ENCODE measurements at regions not wholly inside any gene's neighbourhood (a gene's known extent, or its start where the extent isn't known, plus 50 kb on each side); places are given as distances from the start of the nearest gene placed in this dataset.

DNA sequence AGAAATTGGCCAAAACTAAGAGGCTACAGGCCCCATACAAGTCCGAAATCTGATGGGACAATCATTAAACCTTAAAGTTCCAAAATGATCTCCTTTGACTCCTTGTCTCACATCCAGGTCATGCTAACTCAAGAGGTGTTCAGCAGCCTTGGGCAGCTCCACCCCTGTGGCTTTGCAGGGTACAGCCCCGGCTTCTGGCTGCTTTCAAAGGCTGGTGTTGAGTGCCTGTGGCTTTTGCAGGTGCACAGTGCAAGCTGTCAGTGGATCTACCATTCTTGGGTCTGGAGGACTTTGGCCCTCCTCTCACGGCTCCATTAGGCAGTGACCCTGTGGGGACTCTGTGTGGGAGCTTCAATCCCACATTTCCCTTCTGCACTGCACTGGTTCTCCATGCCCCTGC lies 329.1 kb upstream of the MAD2L1 start:
- no peaks in the 10 kb centered on the region for H3K27me3 Mint-ChIP-seq (ENCODE audit: low read depth in 2 of 2)
- no peak overlapping the region for H3K4me3 Mint-ChIP-seq
- DNase-seq: no peak
- intact Hi-C loops (cut with micrococcal nuclease): no loop called here
- ATAC-seq: no peak
- peaks cover 6 to 8% of the 10 kb centered on the region in 2 donors for H3K9me3 Mint-ChIP-seq
- no peaks in the 10 kb centered on the region for H3K4me1 ChIP-seq (ENCODE audit: control insufficient read depth, insufficient read depth, low read length)
- no peaks in the 10 kb centered on the region for H3K4me1 Mint-ChIP-seq
- peaks cover 4% of the 10 kb centered on the region for H3K9me3 ChIP-seq (ENCODE audit: control insufficient read depth, insufficient read depth, low read length)
- H3K4me3 ChIP-seq (ENCODE audit: low read length): no peak overlapping the region
- no peaks in the 10 kb centered on the region for H3K36me3 ChIP-seq (ENCODE audit: control insufficient read depth, insufficient read depth, low read length)
- H3K27me3 ChIP-seq (ENCODE audit: control insufficient read depth, insufficient read depth, low read length): no peaks in the 10 kb centered on the region
- WGBS (ENCODE audit: insufficient coverage): 77% methylated on average over 3 of the region's 3 CpGs
- no peak overlapping the region for H3K27ac Mint-ChIP-seq
- no peak overlapping the region for H3K27ac ChIP-seq (ENCODE audit: low read length)
- TF ChIP-seq CTCF (IDR thresholded peaks at IDR 0.05): no peak
- no peaks in the 10 kb centered on the region for H3K36me3 Mint-ChIP-seq

DNA sequence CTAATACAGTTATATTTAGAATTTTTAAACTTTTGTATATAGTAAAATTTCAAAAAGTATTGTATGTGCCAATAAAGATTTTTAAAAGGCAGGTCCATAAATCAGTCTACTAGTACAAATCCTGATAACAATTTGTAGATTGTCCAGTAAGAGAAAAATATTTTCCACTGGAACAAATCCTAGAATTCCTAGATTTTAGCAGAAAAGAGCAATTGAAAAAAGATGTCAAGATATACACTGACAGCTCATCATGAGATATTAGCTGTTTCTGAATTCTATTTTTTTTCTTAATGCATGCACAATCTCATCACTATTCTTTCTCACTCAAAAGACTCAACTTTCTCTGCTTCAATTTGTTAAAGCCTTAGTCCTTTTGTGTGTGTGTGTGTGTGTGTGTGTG lies 289.2 kb upstream of the MAD2L1 start:
- peaks cover 2% of the 10 kb centered on the region in 2 donors for H3K9me3 Mint-ChIP-seq
- H3K36me3 Mint-ChIP-seq: no peaks in the 10 kb centered on the region
- DNase-seq: no peak
- no peak for ATAC-seq
- H3K9me3 ChIP-seq (ENCODE audit: control insufficient read depth, insufficient read depth, low read length): no peaks in the 10 kb centered on the region
- H3K4me1 ChIP-seq (ENCODE audit: control insufficient read depth, insufficient read depth, low read length): no peaks in the 10 kb centered on the region
- H3K27me3 Mint-ChIP-seq (ENCODE audit: low read depth in 2 of 2): no peaks in the 10 kb centered on the region
- no peak overlapping the region for H3K27ac ChIP-seq (ENCODE audit: low read length)
- no peaks in the 10 kb centered on the region for H3K4me1 Mint-ChIP-seq
- no peaks in the 10 kb centered on the region for H3K36me3 ChIP-seq (ENCODE audit: control insufficient read depth, insufficient read depth, low read length)
- no peak overlapping the region for H3K4me3 ChIP-seq (ENCODE audit: low read length)
- H3K27ac Mint-ChIP-seq: no peak overlapping the region
- no peak for TF ChIP-seq CTCF (IDR thresholded peaks at IDR 0.05)
- intact Hi-C loops (cut with micrococcal nuclease): no loop called here
- H3K4me3 Mint-ChIP-seq: no peak overlapping the region
- no peaks in the 10 kb centered on the region for H3K27me3 ChIP-seq (ENCODE audit: control insufficient read depth, insufficient read depth, low read length)

DNA sequence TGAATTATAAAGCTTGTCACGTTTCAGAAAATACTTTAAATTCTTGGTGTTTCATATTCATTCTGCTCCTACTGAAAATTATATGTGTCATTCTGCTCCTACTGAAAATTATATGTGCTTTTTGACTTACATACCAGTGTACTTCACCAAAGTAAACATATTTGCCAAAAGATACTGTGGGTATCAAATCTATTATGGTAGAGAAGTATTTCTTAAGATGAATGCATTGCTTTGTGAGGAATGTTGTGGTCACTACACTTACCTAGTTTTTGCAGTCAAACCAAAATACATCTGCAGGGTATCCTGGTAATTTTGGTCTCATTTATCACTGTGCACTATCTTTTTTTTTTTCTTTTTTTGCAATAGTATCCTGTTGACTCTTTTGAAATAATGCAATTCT lies 287.7 kb upstream of the MAD2L1 start:
- Histone ChIP-seq H3K9me3 (ENCODE audit: control insufficient read depth, insufficient read depth, low read length) (no peaks in the 10 kb centered on the region), H3K27ac (ENCODE audit: low read length) (no peak overlapping the region), H3K27me3 (ENCODE audit: control insufficient read depth, insufficient read depth, low read length) (no peaks in the 10 kb centered on the region), H3K4me3 (ENCODE audit: low read length) (no peak overlapping the region), H3K36me3 (ENCODE audit: control insufficient read depth, insufficient read depth, low read length) (no peaks in the 10 kb centered on the region), H3K4me1 (ENCODE audit: control insufficient read depth, insufficient read depth, low read length) (no peaks in the 10 kb centered on the region)
- no peak overlapping the region for H3K4me3 Mint-ChIP-seq
- no peaks in the 10 kb centered on the region for H3K36me3 Mint-ChIP-seq
- ATAC-seq (no peak), DNase-seq (no peak)
- H3K27me3 Mint-ChIP-seq (ENCODE audit: low read depth in 2 of 2): no peaks in the 10 kb centered on the region
- H3K4me1 Mint-ChIP-seq: no peaks in the 10 kb centered on the region
- intact Hi-C loops (cut with micrococcal nuclease): no loop called here
- WGBS (ENCODE audit: insufficient coverage): 63% methylated on average over 1 of the region's 1 CpG
- peaks cover 2% of the 10 kb centered on the region in 2 donors for H3K9me3 Mint-ChIP-seq
- H3K27ac Mint-ChIP-seq: no peak overlapping the region
- TF ChIP-seq CTCF (IDR thresholded peaks at IDR 0.05): no peak

- WGBS (ENCODE audit: insufficient coverage): 87% methylated on average over 5 of the region's 6 CpGs
- Histone ChIP-seq H3K27ac (ENCODE audit: low read length) (no peak overlapping the region), H3K27me3 (ENCODE audit: control insufficient read depth, insufficient read depth, low read length) (no peaks in the 10 kb centered on the region), H3K9me3 (ENCODE audit: control insufficient read depth, insufficient read depth, low read length) (no peaks in the 10 kb centered on the region), H3K36me3 (ENCODE audit: control insufficient read depth, insufficient read depth, low read length) (no peaks in the 10 kb centered on the region), H3K4me1 (ENCODE audit: control insufficient read depth, insufficient read depth, low read length) (no peaks in the 10 kb centered on the region), H3K4me3 (ENCODE audit: low read length) (no peak overlapping the region)
- DNase-seq (no peak), ATAC-seq (no peak)
- intact Hi-C loops (cut with micrococcal nuclease): no loop called here
- Mint-ChIP-seq H3K9me3 (peaks cover 0 to 2% of the 10 kb centered on the region in 2 donors), H3K27ac (no peak overlapping the region), H3K4me1 (no peaks in the 10 kb centered on the region), H3K4me3 (no peak overlapping the region), H3K36me3 (no peaks in the 10 kb centered on the region), H3K27me3 (ENCODE audit: low read depth in 2 of 2) (no peaks in the 10 kb centered on the region)
- TF ChIP-seq CTCF (IDR thresholded peaks at IDR 0.05): no peak
Measured at GRCh38 chr4:120353235-120353634, 286.6 kb upstream of the MAD2L1 start.
